GM18508 (cell line): ENCODE measurements at regions not wholly inside any gene's neighbourhood (a gene's known extent, or its start where the extent isn't known, plus 50 kb on each side); places are given as distances from the start of the nearest gene placed in this dataset.

Source experiments
- ATAC-seq: cut with Tn5 transposase; IDR thresholded peaks from one replicate; pipeline ENCODE4 v1.9.1; 2021; ENCODE audit warnings: moderate number of reproducible peaks; ENCODE audit not compliant: insufficient read depth, unreplicated experiment

- ATAC-seq: no peak
These were observed 143.6 kb downstream of the SNX18 start for GRCh38 chr5:54661111-54661510.

GRCh38 chr5:54659700-54660131, 142.2 kb downstream of the SNX18 start:
- ATAC-seq: no peak

GRCh38 chr5:54658010-54658409, 140.5 kb downstream of the SNX18 start:
- ATAC-seq: no peak

- no peak for ATAC-seq
These were observed 138.7 kb downstream of the SNX18 start for GRCh38 chr5:54656261-54656728.

GRCh38 chr5:54655761-54656160, 138.2 kb downstream of the SNX18 start:
- no peak for ATAC-seq

GRCh38 chr5:54655266-54655665, 137.7 kb downstream of the SNX18 start:
- ATAC-seq: no peak

GRCh38 chr5:54653956-54654614, 136.5 kb downstream of the SNX18 start:
- no peak for ATAC-seq

- ATAC-seq: no peak
These were observed 134.0 kb downstream of the SNX18 start for GRCh38 chr5:54651482-54652076.

GRCh38 chr5:54649041-54649504, 131.5 kb downstream of the SNX18 start:
- ATAC-seq: no peak

GRCh38 chr5:54646356-54647101, 129.0 kb downstream of the SNX18 start:
- peak; percentile 78 for ATAC-seq

GRCh38 chr5:54645882-54646355, 128.4 kb downstream of the SNX18 start:
- no peak for ATAC-seq

- no peak for ATAC-seq
These were observed 126.7 kb downstream of the SNX18 start for GRCh38 chr5:54644226-54644625.

- no peak for ATAC-seq
These were observed 126.1 kb downstream of the SNX18 start for GRCh38 chr5:54643685-54644106.

- ATAC-seq: no peak
These were observed 122.1 kb downstream of the SNX18 start for GRCh38 chr5:54639621-54640020.

- ATAC-seq: no peak
These were observed 120.5 kb downstream of the SNX18 start for GRCh38 chr5:54638106-54638505.

- no peak for ATAC-seq
These were observed 120.1 kb downstream of the SNX18 start for GRCh38 chr5:54637654-54638053.

GRCh38 chr5:54634089-54634488, 116.5 kb downstream of the SNX18 start:
- no peak for ATAC-seq

GRCh38 chr5:54632131-54632701, 114.7 kb downstream of the SNX18 start:
- ATAC-seq: no peak

GRCh38 chr5:54630738-54631359, 113.3 kb downstream of the SNX18 start:
- ATAC-seq: no peak

- no peak for ATAC-seq
These were observed 111.6 kb downstream of the SNX18 start for GRCh38 chr5:54629115-54629514.
